Loucy (cell line): ENCODE measurements at regions not wholly inside any gene's neighbourhood (a gene's known extent, or its start where the extent isn't known, plus 50 kb on each side); places are given as distances from the start of the nearest gene placed in this dataset.

Experiments
- EZH2phosphoT487 ChIP-seq: fragments of 200-600 bp; IDR thresholded peaks from 2 replicates; pipeline ENCODE4 v1.6.1; 2018; ENCODE audit warnings: antibody characterized with exemption, mild to moderate bottlenecking, moderate library complexity, borderline replicate concordance
- TF ChIP-seq, protein P1 (sequence below): fragments of 200-600 bp; sonication (generic); conservative IDR thresholded peaks from 2 replicates; pipeline ENCODE4 v1.5.1; 2014; ENCODE audit warnings: mild to moderate bottlenecking, antibody characterized with exemption, low read length

DNA sequence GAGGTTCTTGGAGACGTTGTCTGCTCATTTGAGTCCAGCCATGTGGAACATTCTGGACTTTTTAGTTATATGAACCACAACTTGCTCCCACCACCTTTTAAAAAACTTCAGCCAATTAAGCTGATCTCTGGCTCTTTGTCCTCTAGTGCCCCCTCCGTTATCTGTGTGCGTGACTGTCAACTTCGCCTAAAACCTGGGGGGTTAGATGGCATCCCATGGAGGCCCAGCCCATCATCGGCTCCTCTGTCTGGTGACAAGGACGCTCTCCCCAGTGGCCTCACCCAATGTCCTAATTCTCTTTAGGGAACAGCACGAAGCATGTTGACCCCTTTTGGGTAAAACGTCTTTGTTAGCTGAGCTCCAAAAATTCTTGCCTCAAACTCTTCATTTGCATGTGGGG lies 341.0 kb upstream of the TNRC6C start:
- TF ChIP-seq, protein P1, sequence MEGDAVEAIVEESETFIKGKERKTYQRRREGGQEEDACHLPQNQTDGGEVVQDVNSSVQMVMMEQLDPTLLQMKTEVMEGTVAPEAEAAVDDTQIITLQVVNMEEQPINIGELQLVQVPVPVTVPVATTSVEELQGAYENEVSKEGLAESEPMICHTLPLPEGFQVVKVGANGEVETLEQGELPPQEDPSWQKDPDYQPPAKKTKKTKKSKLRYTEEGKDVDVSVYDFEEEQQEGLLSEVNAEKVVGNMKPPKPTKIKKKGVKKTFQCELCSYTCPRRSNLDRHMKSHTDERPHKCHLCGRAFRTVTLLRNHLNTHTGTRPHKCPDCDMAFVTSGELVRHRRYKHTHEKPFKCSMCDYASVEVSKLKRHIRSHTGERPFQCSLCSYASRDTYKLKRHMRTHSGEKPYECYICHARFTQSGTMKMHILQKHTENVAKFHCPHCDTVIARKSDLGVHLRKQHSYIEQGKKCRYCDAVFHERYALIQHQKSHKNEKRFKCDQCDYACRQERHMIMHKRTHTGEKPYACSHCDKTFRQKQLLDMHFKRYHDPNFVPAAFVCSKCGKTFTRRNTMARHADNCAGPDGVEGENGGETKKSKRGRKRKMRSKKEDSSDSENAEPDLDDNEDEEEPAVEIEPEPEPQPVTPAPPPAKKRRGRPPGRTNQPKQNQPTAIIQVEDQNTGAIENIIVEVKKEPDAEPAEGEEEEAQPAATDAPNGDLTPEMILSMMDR = no peak
- TF ChIP-seq EZH2phosphoT487 = no peak
